GM18507 (cell line): ENCODE measurements at regions not wholly inside any gene's neighbourhood (a gene's known extent, or its start where the extent isn't known, plus 50 kb on each side); places are given as distances from the start of the nearest gene placed in this dataset.

Experiments used
- DNase-seq: peaks from one replicate; pipeline ENCODE4 v3.0.0; 2011; ENCODE audit warnings: low read depth; ENCODE audit not compliant: insufficient read length; ENCODE audit errors: extremely low spot score
- FAIRE-seq: peaks from 2 replicates; lab custom pipeline; 2011; peaks lifted over from hg19 to GRCh38; lab: Jason Lieb, UNC

GRCh38 chr3:177516158-177517011 lies 319.1 kb upstream of the TBL1XR1 start:
- FAIRE-seq (no peak), DNase-seq (no peak)

- no peak for FAIRE-seq
- no peak for DNase-seq
These were observed 320.6 kb upstream of the TBL1XR1 start for GRCh38 chr3:177517906-177518305.

GRCh38 chr3:177519588-177519987 lies 322.3 kb upstream of the TBL1XR1 start:
- no peak for FAIRE-seq

GRCh38 chr3:177521305-177521704 lies 324.0 kb upstream of the TBL1XR1 start:
- FAIRE-seq (no peak), DNase-seq (no peak)

More at GRCh38 chr3:177519588-177519987, 322.3 kb upstream of the TBL1XR1 start:
- no peak for DNase-seq

GRCh38 chr3:177522051-177522450 lies 324.8 kb upstream of the TBL1XR1 start:
- no peak for FAIRE-seq
- no peak for DNase-seq

- FAIRE-seq (no peak), DNase-seq (no peak)
These were observed 325.9 kb upstream of the TBL1XR1 start for GRCh38 chr3:177523067-177523675.

- FAIRE-seq (no peak), DNase-seq (no peak)
These were observed 326.7 kb upstream of the TBL1XR1 start for GRCh38 chr3:177523872-177524438.

- FAIRE-seq, result no peak
These were observed 327.5 kb upstream of the TBL1XR1 start for GRCh38 chr3:177524742-177525141.

GRCh38 chr3:177525414-177525813 lies 328.1 kb upstream of the TBL1XR1 start:
- FAIRE-seq, result no peak
- DNase-seq, result no peak

More at GRCh38 chr3:177524742-177525141, 327.5 kb upstream of the TBL1XR1 start:
- no peak for DNase-seq

GRCh38 chr3:177525987-177526712 lies 328.9 kb upstream of the TBL1XR1 start:
- no peak for DNase-seq
- no peak for FAIRE-seq

GRCh38 chr3:177527182-177527581 lies 329.9 kb upstream of the TBL1XR1 start:
- FAIRE-seq, result no peak

GRCh38 chr3:177528306-177529070 lies 331.2 kb upstream of the TBL1XR1 start:
- FAIRE-seq, result no peak
- no peak for DNase-seq

More at GRCh38 chr3:177527182-177527581, 329.9 kb upstream of the TBL1XR1 start:
- DNase-seq, result no peak

GRCh38 chr3:177529071-177529550 lies 331.8 kb upstream of the TBL1XR1 start:
- no peak for FAIRE-seq
- DNase-seq, result no peak

GRCh38 chr3:177529716-177530335 lies 332.5 kb upstream of the TBL1XR1 start:
- FAIRE-seq (no peak), DNase-seq (no peak)

- FAIRE-seq (no peak), DNase-seq (no peak)
These were observed 333.6 kb upstream of the TBL1XR1 start for GRCh38 chr3:177530908-177531307.

GRCh38 chr3:177536873-177537272 lies 339.6 kb upstream of the TBL1XR1 start:
- no peak for DNase-seq
- no peak for FAIRE-seq

GRCh38 chr3:177537612-177538011 lies 340.3 kb upstream of the TBL1XR1 start:
- no peak for FAIRE-seq
- no peak for DNase-seq

GRCh38 chr3:177538048-177538749 lies 340.9 kb upstream of the TBL1XR1 start:
- DNase-seq, result no peak
- no peak for FAIRE-seq
